ENCODE measurements at regions not wholly inside any gene's neighbourhood (a gene's known extent, or its start where the extent isn't known, plus 50 kb on each side); places are given as distances from the start of the nearest gene placed in this dataset.

DNA sequence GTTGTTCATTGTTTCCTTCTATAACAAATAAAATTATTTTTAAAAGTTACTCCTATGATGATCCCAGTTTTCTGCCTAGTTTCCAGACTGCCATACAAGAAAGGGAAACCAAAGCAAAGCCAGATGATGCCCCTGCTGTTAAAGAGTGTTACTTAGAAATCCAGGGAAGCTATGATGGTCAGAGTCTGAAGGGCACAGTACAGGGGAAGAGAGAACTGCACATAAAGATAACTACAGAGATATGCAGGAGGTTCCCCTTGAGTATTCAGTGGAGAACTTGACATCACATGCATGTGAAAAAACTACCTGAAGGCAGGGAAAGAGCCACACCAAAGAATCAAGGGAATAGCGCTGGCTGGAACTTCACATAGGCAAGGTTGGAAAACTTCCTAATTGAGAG, 494.2 kb upstream of the FSTL5 start:
- TF ChIP-seq POLR2A (IDR thresholded peaks at IDR 0.05), result no peak
- TF ChIP-seq, protein P1, sequence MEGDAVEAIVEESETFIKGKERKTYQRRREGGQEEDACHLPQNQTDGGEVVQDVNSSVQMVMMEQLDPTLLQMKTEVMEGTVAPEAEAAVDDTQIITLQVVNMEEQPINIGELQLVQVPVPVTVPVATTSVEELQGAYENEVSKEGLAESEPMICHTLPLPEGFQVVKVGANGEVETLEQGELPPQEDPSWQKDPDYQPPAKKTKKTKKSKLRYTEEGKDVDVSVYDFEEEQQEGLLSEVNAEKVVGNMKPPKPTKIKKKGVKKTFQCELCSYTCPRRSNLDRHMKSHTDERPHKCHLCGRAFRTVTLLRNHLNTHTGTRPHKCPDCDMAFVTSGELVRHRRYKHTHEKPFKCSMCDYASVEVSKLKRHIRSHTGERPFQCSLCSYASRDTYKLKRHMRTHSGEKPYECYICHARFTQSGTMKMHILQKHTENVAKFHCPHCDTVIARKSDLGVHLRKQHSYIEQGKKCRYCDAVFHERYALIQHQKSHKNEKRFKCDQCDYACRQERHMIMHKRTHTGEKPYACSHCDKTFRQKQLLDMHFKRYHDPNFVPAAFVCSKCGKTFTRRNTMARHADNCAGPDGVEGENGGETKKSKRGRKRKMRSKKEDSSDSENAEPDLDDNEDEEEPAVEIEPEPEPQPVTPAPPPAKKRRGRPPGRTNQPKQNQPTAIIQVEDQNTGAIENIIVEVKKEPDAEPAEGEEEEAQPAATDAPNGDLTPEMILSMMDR (IDR thresholded peaks at IDR 0.05), result no peak
